IMR-90 (cell line): ENCODE measurements at regions not wholly inside any gene's neighbourhood (a gene's known extent, or its start where the extent isn't known, plus 50 kb on each side); places are given as distances from the start of the nearest gene placed in this dataset.

ENCODE experiments used
- ATAC-seq: fragments of 200-7000 bp; cut with Tn5 transposase; 2 replicates; pipeline ENCODE4 v1.9.1; 2020; ENCODE audit warnings: low read depth, mild to moderate bottlenecking, moderate library complexity
- BruUV-seq: library from RNA; stranded (reverse); fragments of 400-500 nt; replicated peaks from 2 replicates; lab custom pipeline; 2021; lab: Mats Ljungman, UMichigan
- CTCF ChIA-PET: fragments of 300-600 bp; formaldehyde crosslinking; extraction: SDS; loops from one replicate; lab custom pipeline; 2021; ENCODE audit warnings: antibody characterized with exemption; lab: Yijun Ruan, JAX
- POLR2A ChIA-PET: fragments of 300-600 bp; sonication (Branson Sonifier 250); formaldehyde crosslinking; loops from one replicate; lab custom pipeline; 2022; ENCODE audit warnings: antibody characterized with exemption; ENCODE audit not compliant: unreplicated experiment; lab: Charles Lee
- DNase-seq: peaks from one replicate; pipeline ENCODE4 v3.0.0; 2013
- H2AFZ ChIP-seq: replicated peaks from 2 replicates; pipeline ENCODE3; 2013; ENCODE audit warnings: low read length, mild to moderate bottlenecking; ENCODE audit not compliant: poor library complexity
- H2AK5ac ChIP-seq: 2 replicates; pipeline ENCODE4 v1.6.1; 2013; ENCODE audit warnings: low read depth, low read length, inconsistent platforms
- H2AK9ac ChIP-seq: replicated peaks from 2 replicates; pipeline ENCODE3; 2013; ENCODE audit warnings: mild to moderate bottlenecking, low read depth, low read length, moderate library complexity; ENCODE audit not compliant: poor library complexity
- H2BK120ac ChIP-seq: 2 replicates; pipeline ENCODE4 v1.6.1; 2013; ENCODE audit warnings: low read depth, low read length, inconsistent platforms
- H2BK15ac ChIP-seq: 3 replicates; pipeline ENCODE4 v1.6.1; 2013; ENCODE audit warnings: low read depth, low read length, inconsistent platforms
- H2BK20ac ChIP-seq: 2 replicates; pipeline ENCODE4 v1.6.1; 2013; ENCODE audit warnings: low read depth, mild to moderate bottlenecking, inconsistent platforms, low read length, moderate library complexity
- H2BK5ac ChIP-seq: 2 replicates; pipeline ENCODE4 v1.6.1; 2013; ENCODE audit warnings: mild to moderate bottlenecking, low read depth, low read length, inconsistent platforms; ENCODE audit not compliant: poor library complexity, severe bottlenecking
- H3K14ac ChIP-seq: replicated peaks from 2 replicates; pipeline ENCODE4 v1.6.1; 2013; ENCODE audit warnings: low read depth, low read length, inconsistent platforms
- H3K18ac ChIP-seq: 2 replicates; pipeline ENCODE4 v1.6.1; 2013; ENCODE audit warnings: low read depth, low read length, control low read depth
- H3K23ac ChIP-seq: 2 replicates; pipeline ENCODE4 v1.6.1; 2013; ENCODE audit warnings: low read depth, low read length, inconsistent platforms
- H3K27ac ChIP-seq: 2 replicates; pipeline ENCODE4 v1.5.1; 2013; ENCODE audit warnings: mild to moderate bottlenecking, control low read depth, low read length; ENCODE audit not compliant: insufficient read depth
- H3K27me3 ChIP-seq: 2 replicates; pipeline ENCODE4 v1.6.1; 2013; ENCODE audit warnings: low read length; ENCODE audit not compliant: control insufficient read depth, insufficient read depth
- H3K36me3 ChIP-seq: 2 replicates; pipeline ENCODE4 v1.6.1; 2013; ENCODE audit warnings: low read length, mixed read lengths; ENCODE audit not compliant: control insufficient read depth, insufficient read depth
- H3K4ac ChIP-seq: 2 replicates; pipeline ENCODE4 v1.6.1; 2013; ENCODE audit warnings: low read depth, low read length, inconsistent platforms
- H3K4me1 ChIP-seq: 2 replicates; pipeline ENCODE4 v1.6.1; 2013; ENCODE audit warnings: low read length, mixed read lengths; ENCODE audit not compliant: control insufficient read depth, insufficient read depth
- H3K4me2 ChIP-seq: 2 replicates; pipeline ENCODE4 v1.6.1; 2013; ENCODE audit warnings: low read depth, mild to moderate bottlenecking, control low read depth, low read length, moderate library complexity
- H3K4me3 ChIP-seq: 2 replicates; pipeline ENCODE4 v1.5.1; 2013; ENCODE audit warnings: low read depth, mild to moderate bottlenecking, control low read depth, low read length, moderate library complexity; ENCODE audit not compliant: insufficient read depth
- H3K56ac ChIP-seq: 2 replicates; pipeline ENCODE4 v1.6.1; 2013; ENCODE audit warnings: low read length, inconsistent platforms; ENCODE audit not compliant: insufficient read depth; ENCODE audit errors: extremely low read depth
- H3K79me1 ChIP-seq, 2 experiments: 2 replicates each; pipeline ENCODE4 v1.6.1; 2013; ENCODE audit warnings: low read length in 2 of 2, inconsistent platforms in 1 of 2, low read depth in 1 of 2
- H3K9ac ChIP-seq: 2 replicates; pipeline ENCODE4 v1.6.1; 2013; ENCODE audit warnings: low read depth, low read length, control low read depth
- H3K9me1 ChIP-seq: 2 replicates; pipeline ENCODE4 v1.6.1; 2013; ENCODE audit warnings: low read length, inconsistent platforms; ENCODE audit not compliant: insufficient read depth
- H3K9me3 ChIP-seq: 2 replicates; pipeline ENCODE4 v1.6.1; 2013; ENCODE audit warnings: low read length; ENCODE audit not compliant: control insufficient read depth, insufficient read depth
- H4K20me1 ChIP-seq: 2 replicates; pipeline ENCODE4 v1.6.1; 2013; ENCODE audit warnings: low read length, inconsistent platforms; ENCODE audit not compliant: insufficient read depth
- H4K5ac ChIP-seq: 2 replicates; pipeline ENCODE4 v1.6.1; 2013; ENCODE audit warnings: mild to moderate bottlenecking, low read depth, low read length, control low read depth
- H4K8ac ChIP-seq, 2 experiments: 2 replicates each; pipeline ENCODE4 v1.6.1; 2013; ENCODE audit warnings: low read depth in 2 of 2, low read length in 2 of 2, control low read depth in 1 of 2, inconsistent platforms in 1 of 2
- H4K91ac ChIP-seq: 2 replicates; pipeline ENCODE4 v1.6.1; 2013; ENCODE audit warnings: low read depth, low read length, inconsistent platforms; ENCODE audit not compliant: insufficient read depth
- BHLHE40 ChIP-seq: fragments of 150-350 bp; IDR thresholded peaks from 2 replicates; pipeline ENCODE4 v1.6.1; 2016; ENCODE audit warnings: mild to moderate bottlenecking, low read depth, low read length
- CEBPB ChIP-seq: IDR thresholded peaks from 2 replicates; pipeline ENCODE4 v1.6.1; 2012; ENCODE audit warnings: low read depth, low read length, improper control_type of control experiment
- CHD1 ChIP-seq: IDR thresholded peaks from 2 replicates; pipeline ENCODE4 v1.6.1; 2012; ENCODE audit warnings: low read depth, low read length, improper control_type of control experiment
- ELK1 ChIP-seq: fragments of 150-350 bp; IDR thresholded peaks from 2 replicates; pipeline ENCODE4 v1.6.1; 2016; ENCODE audit warnings: low read depth, mild to moderate bottlenecking, low read length, moderate library complexity, borderline replicate concordance
- FOS ChIP-seq: fragments of 150-350 bp; IDR thresholded peaks from 2 replicates; pipeline ENCODE4 v1.6.1; 2016; ENCODE audit warnings: low read depth, low read length
- MAFK ChIP-seq: IDR thresholded peaks from 2 replicates; pipeline ENCODE4 v1.6.1; 2012; ENCODE audit warnings: low read depth, low read length, improper control_type of control experiment
- MAZ ChIP-seq: IDR thresholded peaks from 2 replicates; pipeline ENCODE4 v1.6.1; 2012; ENCODE audit warnings: low read depth, mild to moderate bottlenecking, low read length, improper control_type of control experiment, moderate library complexity, borderline replicate concordance
- MXI1 ChIP-seq: IDR thresholded peaks from 2 replicates; pipeline ENCODE4 v1.6.1; 2012; ENCODE audit warnings: low read depth, mild to moderate bottlenecking, low read length, moderate library complexity, borderline replicate concordance
- NFE2L2 ChIP-seq: fragments of 150-350 bp; IDR thresholded peaks from 2 replicates; pipeline ENCODE4 v1.6.1; 2016; ENCODE audit warnings: low read depth, mild to moderate bottlenecking, low read length
- POLR2A ChIP-seq: IDR thresholded peaks from 2 replicates; pipeline ENCODE4 v1.6.1; 2012; ENCODE audit warnings: mild to moderate bottlenecking, low read depth, low read length
- RAD21 ChIP-seq: IDR thresholded peaks from 2 replicates; pipeline ENCODE4 v1.6.1; 2012; ENCODE audit warnings: low read length, improper control_type of control experiment
- RCOR1 ChIP-seq: IDR thresholded peaks from 2 replicates; pipeline ENCODE4 v1.6.1; 2012; ENCODE audit warnings: mild to moderate bottlenecking, low read length, improper control_type of control experiment; ENCODE audit not compliant: insufficient replicate concordance
- RFX5 ChIP-seq: IDR thresholded peaks from 2 replicates; pipeline ENCODE4 v1.8.0; 2012; ENCODE audit warnings: low read depth, mild to moderate bottlenecking, low read length, moderate library complexity
- SMC3 ChIP-seq: fragments of 150-350 bp; IDR thresholded peaks from 2 replicates; pipeline ENCODE4 v1.6.1; 2016; ENCODE audit warnings: low read depth, mild to moderate bottlenecking, antibody characterized with exemption, low read length, moderate library complexity
- USF2 ChIP-seq: fragments of 150-350 bp; IDR thresholded peaks from 2 replicates; pipeline ENCODE4 v1.6.1; 2017; ENCODE audit warnings: mild to moderate bottlenecking, antibody characterized with exemption, low read length, low read depth
- WGBS, 2 experiments: methylation state at CpG; one replicate each; pipeline versions ENCODE4 v1.1.5 to v1.1.7; 2013; ENCODE audit warnings: missing lambda C conversion rate in 2 of 2; ENCODE audit not compliant: insufficient read length in 1 of 2; ENCODE audit errors: extremely low coverage in 2 of 2; 5-methylcytosine and 5-hydroxymethylcytosine counted together
- dilution Hi-C: fragments of 300-500 bp; cut with HindIII; formaldehyde crosslinking; loops from one replicate; pipeline ENCODE4 v1.14.3; 2018; ENCODE audit warnings: low sequenced_read_pairs; ENCODE audit not compliant: unreplicated experiment
- in situ Hi-C: fragments of 300-500 bp; cut with MboI; formaldehyde crosslinking; loops from 3 replicates; pipeline ENCODE4 v1.14.3; 2019; ENCODE audit warnings: low sequenced_read_pairs, inconsistent platforms, mixed read lengths
- intact Hi-C: fragments of 100-400 bp; cut with micrococcal nuclease; formaldehyde crosslinking; loops from 2 replicates; pipeline ENCODE4 v1.10.0; 2022
- TF ChIP-seq, protein P1 (sequence below): conservative IDR thresholded peaks from 2 replicates; pipeline ENCODE4 v1.5.1; 2012; ENCODE audit warnings: mild to moderate bottlenecking, low read depth, low read length, improper control_type of control experiment

- Histone ChIP-seq H2AFZ (peak overlapping the region; percentile 14), H3K27ac (no peak overlapping the region), H3K9me1 (peaks cover 8% of the 10 kb centered on the region; the same call in 1 of the 2 replicates), H3K18ac (no peak overlapping the region), H3K4me1 (peaks cover 9% of the 10 kb centered on the region), H2BK5ac (no peak overlapping the region), H2BK15ac (peak overlapping the region; percentile 21; the same call in 1 of the 3 replicates), H3K27me3 (no peaks in the 10 kb centered on the region), H3K56ac (no peak overlapping the region), H3K9ac (no peak overlapping the region), H2BK20ac (no peak overlapping the region), H2BK120ac (no peak overlapping the region), H3K23ac (no peak overlapping the region), H4K91ac (peak overlapping the region; percentile 54), H3K14ac (no peak overlapping the region), H4K5ac (no peak overlapping the region), H3K9me3 (no peaks in the 10 kb centered on the region; the same call in 1 of the 2 replicates), H3K4me2 (no peak overlapping the region), H3K79me1 (peaks cover 0 to 7% of the 10 kb centered on the region in 2 experiments; a peak in 1 of 4 replicates), H3K36me3 (no peaks in the 10 kb centered on the region), H2AK9ac (no peak overlapping the region), H4K8ac (no peak overlapping the region), H3K4me3 (no peak overlapping the region), H3K4ac (no peak overlapping the region), H2AK5ac (no peak overlapping the region; the same call in 1 of the 2 replicates), H4K20me1 (no peaks in the 10 kb centered on the region)
- intact Hi-C loops (no loop called here), in situ Hi-C loops (no loop called here), dilution Hi-C loops (no loop called here)
- no CpG with 5 or more reads among the region's 5 CpGs for WGBS, 2 experiments
- TF ChIP-seq USF2 (no peak), NFE2L2 (no peak), CHD1 (no peak), RCOR1 (no peak), RFX5 (no peak), MAZ (no peak), POLR2A (no peak), FOS (no peak), CEBPB (no peak), MXI1 (no peak), MAFK (no peak), BHLHE40 (no peak), ELK1 (no peak), RAD21 (no peak), SMC3 (no peak)
- TF ChIP-seq, protein P1, sequence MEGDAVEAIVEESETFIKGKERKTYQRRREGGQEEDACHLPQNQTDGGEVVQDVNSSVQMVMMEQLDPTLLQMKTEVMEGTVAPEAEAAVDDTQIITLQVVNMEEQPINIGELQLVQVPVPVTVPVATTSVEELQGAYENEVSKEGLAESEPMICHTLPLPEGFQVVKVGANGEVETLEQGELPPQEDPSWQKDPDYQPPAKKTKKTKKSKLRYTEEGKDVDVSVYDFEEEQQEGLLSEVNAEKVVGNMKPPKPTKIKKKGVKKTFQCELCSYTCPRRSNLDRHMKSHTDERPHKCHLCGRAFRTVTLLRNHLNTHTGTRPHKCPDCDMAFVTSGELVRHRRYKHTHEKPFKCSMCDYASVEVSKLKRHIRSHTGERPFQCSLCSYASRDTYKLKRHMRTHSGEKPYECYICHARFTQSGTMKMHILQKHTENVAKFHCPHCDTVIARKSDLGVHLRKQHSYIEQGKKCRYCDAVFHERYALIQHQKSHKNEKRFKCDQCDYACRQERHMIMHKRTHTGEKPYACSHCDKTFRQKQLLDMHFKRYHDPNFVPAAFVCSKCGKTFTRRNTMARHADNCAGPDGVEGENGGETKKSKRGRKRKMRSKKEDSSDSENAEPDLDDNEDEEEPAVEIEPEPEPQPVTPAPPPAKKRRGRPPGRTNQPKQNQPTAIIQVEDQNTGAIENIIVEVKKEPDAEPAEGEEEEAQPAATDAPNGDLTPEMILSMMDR, result no peak
- BruUV-seq, result no TSS peak
- ChIA-PET CTCF (no interaction called here), POLR2A (no interaction called here)
- no peak for DNase-seq
- no peak for ATAC-seq
Observed at GRCh38 chr10:43873717-43874116, 225.0 kb upstream of the ZNF32 start.
